ENCODE measurements at regions not wholly inside any gene's neighbourhood (a gene's known extent, or its start where the extent isn't known, plus 50 kb on each side); places are given as distances from the start of the nearest gene placed in this dataset.
"Not testable (repeated sequence)": the region's sequence is repeated elsewhere in the genome, so short reads cannot be mapped to it uniquely, and the experiment has no call there.

DNA sequence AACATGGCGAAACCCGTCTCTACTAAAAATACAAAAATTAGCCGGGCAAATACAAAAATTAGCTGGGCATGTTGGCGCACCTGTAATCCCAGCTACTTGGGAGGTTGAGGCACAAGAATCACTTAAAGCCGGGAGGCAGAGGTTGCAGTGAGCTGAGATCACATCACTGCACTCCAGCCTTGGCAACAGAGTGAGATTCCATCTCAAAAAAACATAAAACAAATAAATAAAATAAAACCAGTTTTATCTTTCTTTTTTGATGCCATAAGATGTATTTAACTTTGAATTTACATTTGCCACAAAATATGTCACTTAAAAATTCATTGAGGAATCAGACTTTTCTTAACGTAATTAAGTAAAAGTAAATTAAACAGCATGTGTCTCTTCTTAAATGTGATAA is 113.3 kb upstream of the ERRFI1 start:
- DNase-seq: no peak

DNA sequence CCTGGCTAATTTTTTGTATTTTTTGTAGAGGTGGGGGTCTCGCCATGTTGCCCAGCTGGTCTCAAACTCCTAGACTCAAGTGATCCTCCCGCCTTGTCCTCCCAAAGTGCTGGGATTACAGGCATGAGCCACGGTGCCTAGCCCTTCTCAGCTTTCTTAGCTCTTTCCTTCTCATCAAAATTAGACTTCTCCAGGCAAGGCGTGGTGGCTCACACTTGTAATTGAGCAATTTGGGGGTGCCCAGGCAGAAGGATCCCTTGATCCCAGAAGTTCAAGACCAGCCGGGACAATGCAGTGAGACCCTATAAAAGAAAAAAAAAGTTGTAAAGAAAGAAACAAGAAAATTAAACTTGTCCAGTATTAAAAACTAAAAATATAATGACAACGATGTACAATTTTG is 112.6 kb upstream of the ERRFI1 start:
- DNase-seq: no peak

GRCh38 chr1:8137481-8138244 is 111.6 kb upstream of the ERRFI1 start:
- no peak for DNase-seq

- DNase-seq: no peak
Observed at GRCh38 chr1:8136766-8137165, 110.7 kb upstream of the ERRFI1 start.

- no peak for DNase-seq
Observed at GRCh38 chr1:8135250-8135649, 109.1 kb upstream of the ERRFI1 start.

DNA sequence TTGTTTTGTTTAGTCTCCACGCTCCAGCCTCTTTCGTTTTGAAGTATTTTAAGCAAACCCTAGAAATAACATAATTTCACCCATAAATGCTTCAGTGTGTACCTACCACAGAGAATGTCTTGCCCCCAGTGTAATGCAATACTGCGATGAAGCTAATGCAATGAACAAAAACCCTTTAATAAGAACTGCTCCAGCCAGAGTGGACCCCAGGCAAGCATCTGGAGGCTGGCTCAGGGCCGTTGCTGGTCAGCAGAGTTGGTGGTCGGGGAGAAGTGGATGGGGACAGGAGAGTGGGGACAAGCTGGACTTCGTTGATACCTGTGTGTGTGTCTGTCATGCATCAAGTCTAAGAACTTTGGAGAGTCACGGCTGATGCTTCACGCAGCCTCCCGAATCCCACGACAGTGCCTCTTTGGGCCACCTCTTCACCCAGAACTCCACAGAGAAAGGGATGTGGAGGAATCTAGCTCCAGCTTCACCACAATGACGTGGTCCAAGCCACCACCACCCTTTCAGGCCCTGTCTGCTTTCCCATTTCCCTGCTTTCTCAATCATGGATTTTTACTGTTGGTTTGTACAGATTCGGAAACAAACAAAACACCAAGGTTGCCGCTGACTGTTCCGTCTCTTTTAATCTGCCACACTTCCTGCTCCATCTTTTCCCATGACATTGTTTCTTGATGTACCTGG is 108.6 kb upstream of the ERRFI1 start:
- no peak for DNase-seq

DNA sequence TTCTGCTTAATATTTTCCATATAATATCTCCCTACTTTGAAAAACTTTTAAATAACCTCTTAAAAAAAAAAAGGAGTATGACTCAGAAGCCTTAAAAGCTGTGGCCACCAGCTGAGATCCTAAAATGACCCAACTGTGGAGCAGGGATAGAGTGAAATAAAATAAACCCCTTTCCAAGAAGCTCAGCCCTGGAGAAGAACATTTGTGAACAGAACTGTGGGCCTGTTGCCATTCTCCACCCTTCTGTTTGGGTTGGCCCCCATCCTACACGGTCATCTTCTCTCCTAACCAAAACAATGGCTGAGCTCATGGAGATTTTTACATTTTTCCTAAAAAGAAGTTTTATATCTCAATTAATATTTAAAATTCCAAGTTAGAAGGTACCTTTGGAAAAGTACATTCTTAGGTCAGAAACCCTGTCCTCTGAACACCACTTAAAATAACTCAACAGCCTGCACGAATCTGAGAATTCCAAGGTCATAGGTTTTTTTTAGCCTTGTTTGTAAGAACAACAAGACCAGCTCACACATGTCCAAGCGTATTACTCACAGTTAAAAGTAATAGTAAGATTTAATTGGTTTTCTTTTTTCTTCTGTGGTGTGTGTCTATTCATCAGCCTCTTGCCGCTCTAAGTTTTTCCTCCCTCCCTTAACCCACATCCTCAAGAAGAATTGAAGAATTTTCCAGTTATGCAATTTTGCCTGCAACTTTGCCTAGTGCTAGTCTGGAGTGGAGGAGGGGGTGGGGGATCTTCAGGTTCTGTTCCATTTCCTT is 107.7 kb upstream of the ERRFI1 start:
- DNase-seq: no peak

DNA sequence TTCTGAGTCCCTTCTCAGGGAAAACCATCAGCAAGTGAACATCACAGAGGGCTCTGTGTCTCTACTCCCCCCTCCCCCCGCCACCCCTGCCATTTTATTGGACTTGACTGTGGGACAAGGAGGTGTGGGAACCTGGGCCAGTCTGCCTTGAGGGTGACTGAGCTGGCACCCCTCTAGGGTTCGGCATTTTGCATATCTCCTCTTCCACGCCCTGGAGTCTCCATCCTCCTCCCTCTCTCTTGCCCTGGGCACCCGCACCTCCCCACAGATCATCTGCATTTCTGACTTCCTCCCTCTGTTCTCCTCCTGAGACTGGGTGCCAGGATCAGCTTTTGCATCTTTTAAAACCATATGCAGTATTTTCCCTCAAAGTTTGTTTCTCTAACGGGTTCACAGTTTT is 107.1 kb upstream of the ERRFI1 start:
- no peak for DNase-seq

DNA sequence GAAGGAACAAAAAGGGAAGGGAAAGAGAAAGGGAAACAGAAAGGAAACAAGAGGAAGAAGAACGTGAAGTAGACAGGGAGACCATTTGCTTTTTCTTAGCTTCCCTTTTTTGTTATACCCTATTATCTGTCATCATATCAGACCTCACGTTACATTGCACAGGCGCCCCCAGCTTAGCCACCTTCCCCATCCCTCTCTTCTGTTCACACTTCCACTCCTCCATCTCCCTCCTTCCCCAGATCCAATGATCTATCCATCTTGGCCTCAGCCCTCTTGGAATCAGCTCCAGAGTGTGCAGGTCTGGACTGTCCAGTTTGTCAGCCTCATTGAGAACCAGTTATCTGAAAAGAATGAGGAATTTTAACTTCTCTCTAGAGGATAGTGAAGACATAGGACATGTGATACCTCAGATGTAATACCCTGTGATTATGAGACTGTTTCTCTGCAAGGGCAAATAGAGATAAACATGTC is 101.1 kb upstream of the ERRFI1 start:
- no peak for DNase-seq

DNA sequence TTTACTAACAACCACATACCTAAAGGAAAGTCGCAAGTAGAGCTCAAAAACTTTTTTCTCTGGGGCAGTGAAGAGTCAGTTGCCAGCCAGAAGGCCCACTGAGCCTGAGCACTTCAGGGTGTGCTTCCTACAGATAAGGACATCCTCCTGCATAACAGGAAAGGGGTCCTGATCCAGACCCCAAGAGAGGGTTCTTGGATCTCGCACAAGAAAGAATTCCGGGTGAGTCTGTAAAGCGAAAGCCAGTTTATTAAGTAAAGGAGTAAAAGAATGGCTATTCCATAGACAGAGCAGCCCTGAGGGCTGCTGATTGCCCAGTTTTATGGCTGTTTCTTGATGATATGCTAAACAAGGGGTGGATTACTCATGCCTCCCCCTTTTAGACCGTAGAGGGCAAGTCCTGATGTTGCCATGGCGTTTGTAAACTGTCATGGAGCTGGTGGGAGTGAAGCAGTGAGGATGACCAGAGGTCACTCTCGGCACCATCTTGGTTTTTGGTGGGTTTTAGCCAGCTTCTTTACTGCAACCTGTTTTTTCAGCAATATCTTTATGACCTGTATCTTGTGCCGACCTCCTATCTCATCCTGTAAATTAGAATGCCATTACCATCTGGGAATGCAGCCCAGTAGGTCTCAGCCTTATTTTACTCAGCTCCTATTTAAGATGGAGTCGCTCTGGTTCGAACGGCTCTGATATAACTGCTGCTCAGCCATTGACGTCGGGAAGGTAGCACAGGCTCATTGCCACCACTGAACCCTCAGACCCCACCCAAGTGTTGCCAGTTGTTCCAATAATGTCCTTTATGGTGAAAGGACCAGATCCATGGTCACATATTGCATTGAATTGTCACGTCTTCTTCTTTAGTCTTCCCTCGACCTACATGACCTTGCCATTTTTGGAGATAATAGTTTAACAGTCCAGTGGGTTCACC is 96.6 kb upstream of the ERRFI1 start:
- DNase-seq: no peak

GRCh38 chr1:8122160-8122476 is 96.0 kb upstream of the ERRFI1 start:
- DNase-seq: no peak

DNA sequence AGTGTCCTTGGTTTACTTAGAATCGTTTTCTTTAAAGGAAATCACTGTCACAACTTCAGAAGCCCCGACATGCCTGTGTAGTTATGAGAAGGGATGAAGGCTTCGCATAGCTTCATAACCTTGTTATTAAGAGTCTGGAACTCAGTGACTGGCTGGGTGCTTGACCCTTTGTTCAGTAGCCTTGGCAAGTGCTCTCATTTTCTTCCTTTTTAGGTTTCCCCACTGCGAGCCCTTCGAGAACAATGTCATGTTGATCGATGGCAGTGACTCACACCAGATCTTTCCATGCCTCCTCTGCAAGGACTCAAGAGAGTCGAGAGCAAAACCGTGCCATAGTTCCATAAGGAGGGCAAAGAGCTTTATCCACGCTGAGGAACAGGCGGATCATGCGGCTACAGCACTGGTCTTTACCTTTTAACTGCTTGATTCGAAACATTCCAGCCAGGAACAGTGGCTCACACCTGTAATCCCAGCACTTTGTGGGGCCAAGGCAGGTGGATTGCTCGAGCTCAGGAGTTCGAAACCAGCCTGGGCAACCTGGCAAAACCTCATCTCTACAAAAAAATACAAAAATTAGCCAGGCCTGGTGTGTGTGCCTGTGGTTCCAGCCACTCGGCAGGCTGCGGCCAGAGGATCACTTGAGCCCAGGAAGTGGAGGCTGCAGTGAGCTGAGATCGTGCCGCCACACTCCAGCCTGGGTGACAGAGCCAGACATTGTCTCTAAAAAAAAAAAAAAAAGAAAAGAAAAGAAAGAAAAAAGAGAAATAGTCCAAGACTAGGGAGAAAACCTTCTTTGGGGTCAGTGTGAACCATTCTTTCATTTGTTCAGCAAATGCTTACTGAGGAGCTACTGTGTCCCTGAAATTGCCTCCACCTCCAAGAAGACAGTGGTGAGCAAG is 95.4 kb upstream of the ERRFI1 start:
- DNase-seq: no peak

GRCh38 chr1:8120693-8121260 is 94.7 kb upstream of the ERRFI1 start:
- no peak for DNase-seq

DNA sequence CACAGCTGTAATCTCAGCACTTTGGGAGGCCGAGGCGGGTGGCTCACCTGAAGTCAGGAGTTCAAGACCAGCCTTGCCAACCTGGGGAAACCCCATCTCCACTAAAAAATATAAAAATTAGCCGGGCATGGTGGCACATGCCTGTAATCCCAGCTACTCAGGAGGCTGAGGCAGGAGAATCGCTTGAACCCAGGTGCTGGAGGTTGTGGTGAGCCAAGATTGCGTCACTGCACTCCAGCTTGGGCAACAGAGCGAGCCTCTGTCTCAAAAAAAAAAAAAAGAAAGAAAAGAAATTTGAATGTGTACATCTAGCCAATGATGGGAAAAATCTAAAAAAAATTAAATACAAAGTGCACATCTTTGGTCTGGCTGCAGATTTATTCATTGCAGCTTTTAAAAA is 92.6 kb upstream of the ERRFI1 start:
- not testable (repeated sequence) for DNase-seq

GRCh38 chr1:8118031-8118451 is 91.9 kb upstream of the ERRFI1 start:
- DNase-seq: no peak

DNA sequence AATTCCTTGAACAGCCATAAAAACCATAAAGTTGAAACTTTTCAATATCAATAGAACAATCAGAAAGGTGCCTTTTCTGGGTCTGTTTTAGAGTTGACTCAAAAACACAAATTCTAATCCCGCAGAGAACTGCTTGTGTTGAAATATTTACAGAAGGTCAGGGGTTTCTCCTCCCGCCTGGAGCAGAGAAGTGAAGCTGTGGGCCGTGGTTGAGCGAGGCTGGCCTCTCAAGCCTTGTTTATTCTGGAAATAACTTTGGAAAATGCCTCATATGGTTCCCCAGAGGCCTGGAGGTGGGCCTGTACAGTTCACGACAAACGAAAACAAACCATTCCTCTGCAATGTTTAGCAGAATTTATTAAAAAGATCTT is 90.8 kb upstream of the ERRFI1 start:
- no peak for DNase-seq

GRCh38 chr1:8115769-8116167 is 89.7 kb upstream of the ERRFI1 start:
- DNase-seq: no peak

- no peak for DNase-seq
Observed at GRCh38 chr1:8115031-8115768, 89.1 kb upstream of the ERRFI1 start.

- no peak for DNase-seq
Observed at GRCh38 chr1:8113262-8114220, 87.4 kb upstream of the ERRFI1 start.

All from activated CD8-positive, alpha-beta memory T cell treated with anti-CD3 and anti-CD28 coated beads for 24 hours (primary cell).